ENCODE measurements at regions not wholly inside any gene's neighbourhood (a gene's known extent, or its start where the extent isn't known, plus 50 kb on each side); places are given as distances from the start of the nearest gene placed in this dataset.
"Not testable (repeated sequence)": the region's sequence is repeated elsewhere in the genome, so short reads cannot be mapped to it uniquely, and the experiment has no call there.

- DNase-seq (ENCODE audit: low read depth), result no peak
- TF ChIP-seq, protein P1, sequence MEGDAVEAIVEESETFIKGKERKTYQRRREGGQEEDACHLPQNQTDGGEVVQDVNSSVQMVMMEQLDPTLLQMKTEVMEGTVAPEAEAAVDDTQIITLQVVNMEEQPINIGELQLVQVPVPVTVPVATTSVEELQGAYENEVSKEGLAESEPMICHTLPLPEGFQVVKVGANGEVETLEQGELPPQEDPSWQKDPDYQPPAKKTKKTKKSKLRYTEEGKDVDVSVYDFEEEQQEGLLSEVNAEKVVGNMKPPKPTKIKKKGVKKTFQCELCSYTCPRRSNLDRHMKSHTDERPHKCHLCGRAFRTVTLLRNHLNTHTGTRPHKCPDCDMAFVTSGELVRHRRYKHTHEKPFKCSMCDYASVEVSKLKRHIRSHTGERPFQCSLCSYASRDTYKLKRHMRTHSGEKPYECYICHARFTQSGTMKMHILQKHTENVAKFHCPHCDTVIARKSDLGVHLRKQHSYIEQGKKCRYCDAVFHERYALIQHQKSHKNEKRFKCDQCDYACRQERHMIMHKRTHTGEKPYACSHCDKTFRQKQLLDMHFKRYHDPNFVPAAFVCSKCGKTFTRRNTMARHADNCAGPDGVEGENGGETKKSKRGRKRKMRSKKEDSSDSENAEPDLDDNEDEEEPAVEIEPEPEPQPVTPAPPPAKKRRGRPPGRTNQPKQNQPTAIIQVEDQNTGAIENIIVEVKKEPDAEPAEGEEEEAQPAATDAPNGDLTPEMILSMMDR (IDR thresholded peaks at IDR 0.05; ENCODE audit: low read length, missing control alignments), result no peak
Observed at GRCh38 chr4:85177679-85178078, 211.2 kb upstream of the WDFY3 start.

GRCh38 chr4:85180533-85180932 is 214.0 kb upstream of the WDFY3 start:
- DNase-seq (ENCODE audit: low read depth), result no peak
- H3K4me3 ChIP-seq (replicated peaks; ENCODE audit: low read depth, low read length), result no peak overlapping the region
- TF ChIP-seq, protein P1 (IDR thresholded peaks at IDR 0.05; ENCODE audit: low read length, missing control alignments), result no peak

More at GRCh38 chr4:85177679-85178078, 211.2 kb upstream of the WDFY3 start:
- H3K4me3 ChIP-seq (replicated peaks; ENCODE audit: low read depth, low read length), result no peak overlapping the region

DNA sequence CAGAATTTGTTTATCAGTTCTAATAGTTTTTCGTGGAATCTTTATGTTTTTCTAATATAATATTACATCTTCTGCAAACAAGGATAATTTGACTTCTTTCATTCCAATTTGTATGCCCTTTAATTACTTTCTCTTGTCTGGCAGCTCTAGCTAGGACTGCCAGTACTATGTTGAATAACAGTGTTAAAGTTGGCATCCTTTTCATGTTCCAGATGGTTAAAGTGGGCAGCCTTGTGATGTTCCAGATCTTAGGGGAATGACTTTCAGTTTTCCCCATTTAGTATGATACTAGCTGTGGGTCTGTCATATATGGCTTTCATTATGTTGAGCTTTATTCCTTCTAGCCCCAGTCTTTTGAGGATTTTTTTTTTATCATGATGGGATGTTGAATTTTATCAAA is 220.6 kb upstream of the WDFY3 start:
- no peak overlapping the region for H3K4me3 ChIP-seq (replicated peaks; ENCODE audit: low read depth, low read length)
- TF ChIP-seq, protein P1 (IDR thresholded peaks at IDR 0.05; ENCODE audit: low read length, missing control alignments), result no peak
- no peak for DNase-seq (ENCODE audit: low read depth)

GRCh38 chr4:85196015-85196414 is 229.5 kb upstream of the WDFY3 start:
- H3K4me3 ChIP-seq (replicated peaks; ENCODE audit: low read depth, low read length); DNase-seq (ENCODE audit: low read depth): not testable (repeated sequence)

- TF ChIP-seq, protein P1 (IDR thresholded peaks at IDR 0.05; ENCODE audit: low read length, missing control alignments), result no peak
- no peak overlapping the region for H3K4me3 ChIP-seq (replicated peaks; ENCODE audit: low read depth, low read length)
- no peak for DNase-seq (ENCODE audit: low read depth)
Observed at GRCh38 chr4:85200106-85200505, 233.6 kb upstream of the WDFY3 start.

GRCh38 chr4:85209161-85209560 is 242.7 kb upstream of the WDFY3 start:
- TF ChIP-seq, protein P1 (IDR thresholded peaks at IDR 0.05; ENCODE audit: low read length, missing control alignments), result no peak
- H3K4me3 ChIP-seq (replicated peaks; ENCODE audit: low read depth, low read length), result no peak overlapping the region
- no peak for DNase-seq (ENCODE audit: low read depth)

GRCh38 chr4:85210353-85210752 is 243.9 kb upstream of the WDFY3 start:
- no peak overlapping the region for H3K4me3 ChIP-seq (replicated peaks; ENCODE audit: low read depth, low read length)
- TF ChIP-seq, protein P1 (IDR thresholded peaks at IDR 0.05; ENCODE audit: low read length, missing control alignments), result no peak
- no peak for DNase-seq (ENCODE audit: low read depth)

DNA sequence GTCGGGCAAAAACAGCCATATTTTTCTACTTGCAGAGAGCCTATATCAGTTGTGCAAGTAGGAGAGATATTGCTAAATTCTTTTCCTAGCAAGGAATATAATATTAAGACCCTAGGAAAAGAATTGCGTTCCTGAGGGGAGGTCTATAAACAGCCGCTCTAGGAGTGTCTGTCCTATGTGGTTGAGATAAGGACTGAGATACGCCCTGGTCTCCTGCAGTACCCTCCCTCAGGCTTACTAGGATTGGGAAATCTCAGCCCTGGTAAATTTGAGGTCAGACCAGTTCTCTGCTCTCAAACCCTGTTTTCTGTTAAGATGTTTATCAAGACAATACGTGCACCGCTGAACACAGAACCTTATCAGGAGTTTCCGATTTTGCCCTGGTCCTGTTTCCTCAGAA is 250.1 kb upstream of the WDFY3 start:
- H3K4me3 ChIP-seq (replicated peaks; ENCODE audit: low read depth, low read length), result not testable (repeated sequence)

More for the DNA sequence above, 250.1 kb upstream of the WDFY3 start:
- DNase-seq (ENCODE audit: low read depth), result not testable (repeated sequence)

Data from fibroblast of pulmonary artery (primary cell).